ENCODE measurements at regions not wholly inside any gene's neighbourhood (a gene's known extent, or its start where the extent isn't known, plus 50 kb on each side); places are given as distances from the start of the nearest gene placed in this dataset.

DNA sequence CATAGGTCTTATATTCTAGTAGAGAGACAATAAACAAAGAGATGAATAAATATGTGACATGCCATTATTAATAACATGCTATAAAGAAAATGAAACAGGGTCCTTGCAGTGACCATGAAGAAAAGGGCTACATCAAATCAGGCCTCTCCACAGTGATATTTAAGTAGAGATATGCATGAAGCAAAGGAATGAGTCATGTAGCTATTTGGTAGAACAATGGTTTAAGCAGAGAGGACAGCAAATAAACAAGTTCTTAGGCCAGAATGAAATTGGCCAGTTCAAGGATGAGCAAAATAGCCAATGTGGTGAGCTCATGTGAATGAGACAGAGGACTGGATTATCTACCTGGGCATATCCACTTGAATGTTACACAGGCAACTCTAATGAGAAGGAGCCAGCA, 172.2 kb upstream of the FERD3L start:
- no peak overlapping the region for H3K4me3 Mint-ChIP-seq (ENCODE audit: unreplicated experiment)

DNA sequence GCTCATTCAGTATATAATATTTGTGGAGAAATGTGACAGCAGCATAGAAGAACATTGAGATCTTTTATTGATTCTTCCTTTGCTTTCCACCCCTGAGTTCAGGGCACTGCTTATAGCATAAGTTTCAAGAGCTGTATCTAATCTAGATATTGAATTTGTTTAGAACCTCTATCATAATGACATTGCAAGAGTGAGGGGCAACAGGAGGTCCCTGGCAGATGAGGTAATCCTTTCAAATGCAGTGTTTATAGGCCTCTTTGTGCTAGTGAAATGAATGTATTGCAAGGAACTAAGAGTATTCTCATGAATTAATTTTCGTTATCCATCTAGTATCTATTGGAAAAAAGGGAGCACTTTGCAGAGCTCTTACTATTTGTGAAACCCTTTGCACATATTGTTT, 167.2 kb upstream of the FERD3L start:
- H3K4me3 Mint-ChIP-seq (ENCODE audit: unreplicated experiment) = no peak overlapping the region
- H3K36me3 Mint-ChIP-seq (ENCODE audit: unreplicated experiment) = no peaks in the 10 kb centered on the region
- no peaks in the 10 kb centered on the region for H3K9me3 Mint-ChIP-seq (ENCODE audit: unreplicated experiment)
- TF ChIP-seq, protein P1, sequence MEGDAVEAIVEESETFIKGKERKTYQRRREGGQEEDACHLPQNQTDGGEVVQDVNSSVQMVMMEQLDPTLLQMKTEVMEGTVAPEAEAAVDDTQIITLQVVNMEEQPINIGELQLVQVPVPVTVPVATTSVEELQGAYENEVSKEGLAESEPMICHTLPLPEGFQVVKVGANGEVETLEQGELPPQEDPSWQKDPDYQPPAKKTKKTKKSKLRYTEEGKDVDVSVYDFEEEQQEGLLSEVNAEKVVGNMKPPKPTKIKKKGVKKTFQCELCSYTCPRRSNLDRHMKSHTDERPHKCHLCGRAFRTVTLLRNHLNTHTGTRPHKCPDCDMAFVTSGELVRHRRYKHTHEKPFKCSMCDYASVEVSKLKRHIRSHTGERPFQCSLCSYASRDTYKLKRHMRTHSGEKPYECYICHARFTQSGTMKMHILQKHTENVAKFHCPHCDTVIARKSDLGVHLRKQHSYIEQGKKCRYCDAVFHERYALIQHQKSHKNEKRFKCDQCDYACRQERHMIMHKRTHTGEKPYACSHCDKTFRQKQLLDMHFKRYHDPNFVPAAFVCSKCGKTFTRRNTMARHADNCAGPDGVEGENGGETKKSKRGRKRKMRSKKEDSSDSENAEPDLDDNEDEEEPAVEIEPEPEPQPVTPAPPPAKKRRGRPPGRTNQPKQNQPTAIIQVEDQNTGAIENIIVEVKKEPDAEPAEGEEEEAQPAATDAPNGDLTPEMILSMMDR (IDR thresholded peaks at IDR 0.05; ENCODE audit: partially characterized antibody, unreplicated experiment) = no peak
- no peaks in the 10 kb centered on the region for H3K27me3 Mint-ChIP-seq (ENCODE audit: unreplicated experiment)
- no peaks in the 10 kb centered on the region for H3K4me1 Mint-ChIP-seq (ENCODE audit: low read depth, unreplicated experiment)
- no peak for DNase-seq
- no peak overlapping the region for H3K27ac Mint-ChIP-seq (ENCODE audit: unreplicated experiment)

More for the DNA sequence above, 172.2 kb upstream of the FERD3L start:
- no peaks in the 10 kb centered on the region for H3K9me3 Mint-ChIP-seq (ENCODE audit: unreplicated experiment)
- no peaks in the 10 kb centered on the region for H3K36me3 Mint-ChIP-seq (ENCODE audit: unreplicated experiment)
- TF ChIP-seq, protein P1 (IDR thresholded peaks at IDR 0.05; ENCODE audit: partially characterized antibody, unreplicated experiment) = no peak
- H3K27me3 Mint-ChIP-seq (ENCODE audit: unreplicated experiment) = no peaks in the 10 kb centered on the region
- H3K4me1 Mint-ChIP-seq (ENCODE audit: low read depth, unreplicated experiment) = no peaks in the 10 kb centered on the region
- DNase-seq = no peak
- no peak overlapping the region for H3K27ac Mint-ChIP-seq (ENCODE audit: unreplicated experiment)

DNA sequence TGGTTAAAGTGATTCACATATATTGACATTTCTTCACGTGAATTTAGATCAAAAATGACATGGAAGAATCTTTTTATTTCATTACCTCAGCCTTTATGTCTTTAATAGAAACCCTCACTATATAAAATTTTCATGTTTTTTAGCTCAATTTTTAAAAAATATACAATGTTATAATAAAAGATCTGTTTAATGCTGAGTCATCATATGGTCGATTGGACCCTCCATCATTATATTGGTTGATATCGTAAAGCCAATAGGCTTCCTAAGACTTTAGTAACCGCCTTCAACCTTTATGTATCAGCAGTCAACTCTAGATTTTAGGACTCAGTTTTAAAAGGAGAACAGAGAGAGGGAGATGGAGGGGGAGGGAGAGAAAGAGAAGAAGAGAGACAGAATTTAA, 162.3 kb upstream of the FERD3L start:
- Mint-ChIP-seq H3K9me3 (ENCODE audit: unreplicated experiment) (no peaks in the 10 kb centered on the region), H3K4me1 (ENCODE audit: low read depth, unreplicated experiment) (no peaks in the 10 kb centered on the region), H3K36me3 (ENCODE audit: unreplicated experiment) (no peaks in the 10 kb centered on the region), H3K27me3 (ENCODE audit: unreplicated experiment) (no peaks in the 10 kb centered on the region), H3K4me3 (ENCODE audit: unreplicated experiment) (no peak overlapping the region), H3K27ac (ENCODE audit: unreplicated experiment) (no peak overlapping the region)
- no peak for DNase-seq
- TF ChIP-seq, protein P1 (IDR thresholded peaks at IDR 0.05; ENCODE audit: partially characterized antibody, unreplicated experiment) = no peak

DNA sequence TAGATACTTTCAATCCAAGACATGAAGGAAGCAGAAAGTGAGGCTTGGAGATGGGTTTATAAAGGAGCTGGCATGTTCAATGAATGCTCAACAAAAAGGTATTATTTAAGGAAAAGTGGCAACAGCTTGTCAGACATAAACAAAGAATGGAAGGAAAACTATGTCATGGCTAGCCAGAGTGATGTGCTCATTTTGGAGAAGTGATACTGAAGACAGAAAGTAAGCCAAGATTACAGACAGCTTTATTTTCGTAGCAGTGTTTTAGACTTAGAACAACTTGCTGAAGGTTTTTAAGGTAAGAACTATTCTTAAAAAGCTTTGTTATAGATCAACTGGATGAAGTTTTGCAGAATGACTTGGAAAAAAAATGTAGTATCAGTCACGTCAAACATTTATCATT, 160.5 kb upstream of the FERD3L start:
- Mint-ChIP-seq H3K9me3 (ENCODE audit: unreplicated experiment) (no peaks in the 10 kb centered on the region), H3K4me3 (ENCODE audit: unreplicated experiment) (no peak overlapping the region), H3K27me3 (ENCODE audit: unreplicated experiment) (no peaks in the 10 kb centered on the region), H3K36me3 (ENCODE audit: unreplicated experiment) (no peaks in the 10 kb centered on the region), H3K4me1 (ENCODE audit: low read depth, unreplicated experiment) (no peaks in the 10 kb centered on the region), H3K27ac (ENCODE audit: unreplicated experiment) (no peak overlapping the region)
- TF ChIP-seq, protein P1 (IDR thresholded peaks at IDR 0.05; ENCODE audit: partially characterized antibody, unreplicated experiment) = no peak
- no peak for DNase-seq

DNA sequence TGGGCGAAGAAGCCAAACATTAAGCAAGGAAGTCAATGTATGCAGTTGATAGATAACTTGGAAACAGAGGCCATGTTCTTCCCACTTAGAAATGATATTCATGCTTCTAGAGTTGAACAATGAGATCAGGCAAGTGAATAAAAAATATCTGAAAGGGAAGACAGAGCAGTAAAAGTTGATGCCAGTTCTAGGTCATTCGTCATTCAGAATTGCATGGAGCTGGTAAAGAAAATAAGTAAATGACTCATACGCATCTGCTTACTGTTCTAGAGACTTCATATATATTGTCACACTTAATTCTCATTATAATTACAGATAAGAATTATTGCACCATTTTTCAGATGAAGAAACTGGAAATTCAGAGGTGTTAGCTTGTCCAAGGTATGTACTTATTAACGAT, 158.9 kb upstream of the FERD3L start:
- H3K27me3 Mint-ChIP-seq (ENCODE audit: unreplicated experiment) = no peaks in the 10 kb centered on the region
- DNase-seq = no peak
- no peak overlapping the region for H3K27ac Mint-ChIP-seq (ENCODE audit: unreplicated experiment)
- TF ChIP-seq, protein P1 (IDR thresholded peaks at IDR 0.05; ENCODE audit: partially characterized antibody, unreplicated experiment) = no peak
- H3K4me3 Mint-ChIP-seq (ENCODE audit: unreplicated experiment) = no peak overlapping the region
- no peaks in the 10 kb centered on the region for H3K36me3 Mint-ChIP-seq (ENCODE audit: unreplicated experiment)
- H3K9me3 Mint-ChIP-seq (ENCODE audit: unreplicated experiment) = no peaks in the 10 kb centered on the region
- H3K4me1 Mint-ChIP-seq (ENCODE audit: low read depth, unreplicated experiment) = no peaks in the 10 kb centered on the region
